ENCODE measurements at regions not wholly inside any gene's neighbourhood (a gene's known extent, or its start where the extent isn't known, plus 50 kb on each side); places are given as distances from the start of the nearest gene placed in this dataset.

DNA sequence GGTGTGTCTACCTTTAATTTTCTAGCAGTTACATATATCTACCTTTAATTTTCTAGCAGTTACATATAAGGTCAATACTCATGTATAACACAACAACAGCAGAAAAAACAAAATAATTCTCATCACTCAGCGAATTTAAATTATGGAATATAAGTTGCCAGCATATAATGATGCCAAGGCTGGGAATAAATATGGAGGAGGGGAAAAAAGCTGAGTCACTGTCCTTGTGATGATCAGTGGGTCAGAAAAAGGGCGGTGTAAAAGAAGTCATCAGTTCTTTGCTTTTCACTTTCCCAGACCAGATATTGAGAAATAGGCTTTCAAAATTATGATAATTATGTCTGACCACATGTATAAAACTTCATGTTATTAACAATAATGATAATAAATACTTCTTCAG lies 1471.7 kb downstream of the CDH8 start:
- Mint-ChIP-seq H3K27me3 (no peaks in the 10 kb centered on the region), H3K36me3 (no peaks in the 10 kb centered on the region), H3K27ac (no peak overlapping the region), H3K4me3 (no peak overlapping the region), H3K4me1 (no peaks in the 10 kb centered on the region), H3K9me3 (peaks cover 0 to 30% (median 13%) of the 10 kb centered on the region in 9 donors)
- POLR2A ChIA-PET: no interaction called here
- ATAC-seq (no peak), DNase-seq (no peak)

DNA sequence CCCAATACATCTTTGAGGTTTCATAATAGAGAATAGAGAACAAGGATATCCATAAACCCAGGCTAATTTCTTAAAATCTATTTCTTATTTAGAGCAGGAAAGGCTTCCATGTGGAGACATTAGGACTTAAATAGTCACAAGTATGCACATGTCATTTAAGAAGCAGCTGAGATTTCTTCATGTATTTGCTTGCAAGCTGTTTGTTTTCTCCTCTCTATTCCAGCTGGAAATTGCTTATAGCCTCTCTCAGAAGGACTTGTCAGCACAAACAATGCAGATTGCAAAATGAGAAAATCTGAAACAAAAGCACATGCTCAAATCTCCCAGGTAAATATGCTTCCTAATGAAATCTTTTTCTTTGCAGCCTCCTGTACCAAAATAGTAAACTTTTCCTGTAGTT lies 1473.1 kb downstream of the CDH8 start:
- H3K4me3 Mint-ChIP-seq: no peak overlapping the region
- ATAC-seq (no peak), DNase-seq (no peak)
- no peaks in the 10 kb centered on the region for H3K36me3 Mint-ChIP-seq
- H3K4me1 Mint-ChIP-seq: no peaks in the 10 kb centered on the region
- POLR2A ChIA-PET: no interaction called here
- peaks cover 3 to 32% (median 10%) of the 10 kb centered on the region in 9 donors for H3K9me3 Mint-ChIP-seq
- H3K27me3 Mint-ChIP-seq: no peaks in the 10 kb centered on the region
- H3K27ac Mint-ChIP-seq: no peak overlapping the region

DNA sequence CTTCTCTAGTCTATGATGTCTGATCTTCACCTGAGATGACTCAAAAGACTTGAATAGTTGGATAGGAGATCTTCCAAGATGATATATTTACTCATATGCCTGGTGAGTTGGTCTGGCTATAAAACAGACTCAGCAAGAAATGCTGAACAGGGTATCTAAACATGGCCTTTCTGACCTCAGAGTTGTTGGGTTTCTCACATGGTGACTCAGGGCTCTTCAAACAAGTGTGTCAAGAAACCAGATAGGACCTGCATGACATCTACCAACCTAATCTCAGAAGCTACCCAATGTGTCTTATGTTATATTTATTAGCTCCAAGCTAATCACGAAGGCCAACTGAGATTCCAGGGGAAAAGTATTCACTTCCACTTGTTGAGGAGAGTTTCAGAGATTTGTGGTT lies 1477.3 kb downstream of the CDH8 start:
- DNase-seq (no peak), ATAC-seq (no peak)
- Mint-ChIP-seq H3K4me3 (no peak overlapping the region), H3K27me3 (no peaks in the 10 kb centered on the region), H3K4me1 (no peaks in the 10 kb centered on the region), H3K9me3 (peaks cover 0 to 43% (median 15%) of the 10 kb centered on the region in 9 donors), H3K27ac (no peak overlapping the region), H3K36me3 (peaks cover 0 to 4% (median 0%) of the 10 kb centered on the region in 3 donors)
- POLR2A ChIA-PET: no interaction called here

DNA sequence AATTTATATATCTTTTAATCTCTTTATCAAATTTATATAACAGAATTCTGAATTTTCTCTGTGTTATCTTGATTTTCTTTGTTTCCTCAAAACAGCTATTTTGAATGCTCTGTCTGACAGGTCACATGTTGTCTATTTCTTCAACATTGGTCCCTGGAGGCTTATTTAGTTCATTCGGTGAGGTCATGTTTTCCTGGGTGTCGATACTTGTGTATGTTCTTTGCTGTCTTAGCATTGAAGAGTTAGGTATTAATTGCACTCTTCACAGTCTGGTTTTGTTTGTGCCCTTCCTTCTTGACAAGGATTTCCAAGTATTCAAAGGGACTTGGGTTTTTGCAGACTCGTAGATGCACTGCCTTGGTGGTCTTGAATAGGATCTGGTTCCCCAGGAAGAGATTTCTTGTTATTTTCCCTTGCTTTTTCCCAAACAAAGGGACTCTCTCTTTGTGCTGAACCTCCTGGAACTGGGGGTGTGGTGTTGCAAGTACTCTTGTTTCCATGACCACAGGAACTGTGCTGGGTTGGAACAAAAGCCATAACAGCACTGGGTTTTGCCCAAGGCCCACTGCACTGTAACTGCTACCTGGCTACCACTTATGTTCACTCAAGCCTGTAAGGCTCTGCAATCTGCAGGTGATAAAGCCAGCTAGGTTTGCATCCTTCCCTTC lies 1483.0 kb downstream of the CDH8 start:
- DNase-seq: no peak
- Mint-ChIP-seq H3K4me3 (no peak overlapping the region), H3K27ac (no peak overlapping the region), H3K4me1 (no peaks in the 10 kb centered on the region), H3K9me3 (peaks cover 7 to 60% (median 13%) of the 10 kb centered on the region in 9 donors), H3K36me3 (peaks cover 0 to 4% (median 0%) of the 10 kb centered on the region in 3 donors), H3K27me3 (no peaks in the 10 kb centered on the region)
- ATAC-seq: no peak
- POLR2A ChIA-PET: no interaction called here

DNA sequence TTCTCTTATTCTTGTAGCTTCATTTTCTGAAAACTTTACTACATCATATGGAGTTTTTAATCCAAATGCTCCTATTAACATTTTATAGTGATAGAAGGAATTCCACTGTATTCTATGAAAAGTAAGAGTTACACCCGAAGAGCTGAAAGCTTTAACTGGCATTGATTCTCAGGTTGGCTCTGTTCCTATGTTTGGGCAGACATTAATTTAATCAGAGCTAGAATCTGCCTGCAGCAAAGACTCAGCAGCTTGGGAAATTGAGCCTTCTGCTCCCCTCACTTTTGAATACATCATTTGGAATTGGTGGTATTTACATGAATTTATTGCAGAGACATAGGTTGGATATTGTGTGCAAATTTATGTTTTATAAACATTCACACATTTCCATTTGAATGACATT lies 1494.7 kb downstream of the CDH8 start:
- H3K4me1 Mint-ChIP-seq: no peaks in the 10 kb centered on the region
- H3K4me3 Mint-ChIP-seq: no peak overlapping the region
- POLR2A ChIA-PET: no interaction called here
- H3K27me3 Mint-ChIP-seq: no peaks in the 10 kb centered on the region
- no peak for DNase-seq
- no peak overlapping the region for H3K27ac Mint-ChIP-seq
- ATAC-seq: no peak
- H3K9me3 Mint-ChIP-seq: peaks cover 7 to 26% (median 14%) of the 10 kb centered on the region in 9 donors
- H3K36me3 Mint-ChIP-seq: peaks cover 0 to 6% (median 0%) of the 10 kb centered on the region in 3 donors

DNA sequence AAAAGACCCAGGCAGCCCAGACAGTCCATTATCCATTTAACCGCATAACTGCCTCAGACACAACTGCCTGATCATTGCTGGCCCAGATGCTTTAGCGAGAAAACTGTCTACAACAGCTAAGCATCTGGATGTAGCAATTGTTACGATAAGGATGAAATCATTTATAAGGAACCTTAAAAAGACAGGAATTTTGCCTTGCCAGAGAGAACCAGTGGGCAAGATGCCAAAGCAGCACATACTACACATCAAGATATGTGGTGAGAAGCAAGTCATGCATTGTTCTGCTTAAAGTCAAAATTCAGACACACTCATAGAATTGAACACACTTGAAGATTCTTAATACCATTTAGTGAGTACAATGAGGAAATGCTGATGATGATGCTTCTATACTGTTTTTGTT lies 1525.3 kb downstream of the CDH8 start:
- Mint-ChIP-seq H3K4me1 (no peaks in the 10 kb centered on the region), H3K9me3 (peaks cover 0 to 32% (median 10%) of the 10 kb centered on the region in 9 donors), H3K27ac (no peak overlapping the region), H3K36me3 (no peaks in the 10 kb centered on the region), H3K4me3 (no peak overlapping the region), H3K27me3 (no peaks in the 10 kb centered on the region)
- POLR2A ChIA-PET: no interaction called here
- DNase-seq (no peak), ATAC-seq (no peak)

DNA sequence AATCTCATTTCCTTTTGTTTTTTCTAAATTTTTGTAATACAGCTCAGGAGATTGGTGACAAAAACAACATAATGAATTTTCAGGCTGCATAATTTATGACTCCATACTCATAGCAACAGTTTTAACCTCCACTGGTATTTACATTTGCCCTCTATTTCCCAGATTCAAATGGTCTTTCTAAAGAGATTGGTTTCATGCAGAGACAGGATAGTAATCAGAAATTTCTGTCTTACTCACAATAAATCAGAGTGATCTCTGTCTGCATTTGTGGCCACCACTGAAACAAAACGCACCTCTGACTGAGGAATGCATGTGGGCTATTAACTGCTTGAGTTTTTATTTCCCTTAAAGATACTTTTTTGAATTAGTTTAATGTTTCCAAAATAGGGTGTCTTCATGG lies 1526.0 kb downstream of the CDH8 start:
- DNase-seq (no peak), ATAC-seq (no peak)
- Mint-ChIP-seq H3K4me3 (no peak overlapping the region), H3K36me3 (no peaks in the 10 kb centered on the region), H3K4me1 (no peaks in the 10 kb centered on the region), H3K27ac (no peak overlapping the region), H3K27me3 (no peaks in the 10 kb centered on the region), H3K9me3 (peaks cover 0 to 31% (median 9%) of the 10 kb centered on the region in 9 donors)
- POLR2A ChIA-PET: no interaction called here

DNA sequence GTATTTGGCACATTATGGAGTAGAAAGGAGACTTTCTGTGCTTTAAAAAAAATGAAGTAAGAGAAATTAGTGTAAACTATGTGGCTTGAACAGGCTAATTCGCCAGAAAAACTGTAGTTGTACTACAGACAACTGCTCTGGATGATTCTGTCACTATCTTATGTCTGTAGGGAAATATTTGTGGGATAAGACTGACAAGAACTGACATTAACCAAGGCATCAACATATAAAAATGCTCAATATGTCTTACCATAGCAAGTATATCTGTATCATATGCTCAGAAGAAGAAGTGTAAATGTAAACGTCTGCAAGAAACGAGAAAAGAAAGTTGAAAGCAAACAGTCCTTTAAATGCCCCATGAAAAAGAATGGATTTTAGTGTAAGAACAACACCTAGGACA lies 1545.0 kb downstream of the CDH8 start:
- Mint-ChIP-seq H3K4me1 (no peaks in the 10 kb centered on the region), H3K27ac (no peak overlapping the region), H3K36me3 (no peaks in the 10 kb centered on the region), H3K4me3 (no peak overlapping the region), H3K27me3 (no peaks in the 10 kb centered on the region), H3K9me3 (peaks cover 0 to 18% (median 4%) of the 10 kb centered on the region in 9 donors)
- POLR2A ChIA-PET: no interaction called here
- DNase-seq (no peak), ATAC-seq (no peak)

DNA sequence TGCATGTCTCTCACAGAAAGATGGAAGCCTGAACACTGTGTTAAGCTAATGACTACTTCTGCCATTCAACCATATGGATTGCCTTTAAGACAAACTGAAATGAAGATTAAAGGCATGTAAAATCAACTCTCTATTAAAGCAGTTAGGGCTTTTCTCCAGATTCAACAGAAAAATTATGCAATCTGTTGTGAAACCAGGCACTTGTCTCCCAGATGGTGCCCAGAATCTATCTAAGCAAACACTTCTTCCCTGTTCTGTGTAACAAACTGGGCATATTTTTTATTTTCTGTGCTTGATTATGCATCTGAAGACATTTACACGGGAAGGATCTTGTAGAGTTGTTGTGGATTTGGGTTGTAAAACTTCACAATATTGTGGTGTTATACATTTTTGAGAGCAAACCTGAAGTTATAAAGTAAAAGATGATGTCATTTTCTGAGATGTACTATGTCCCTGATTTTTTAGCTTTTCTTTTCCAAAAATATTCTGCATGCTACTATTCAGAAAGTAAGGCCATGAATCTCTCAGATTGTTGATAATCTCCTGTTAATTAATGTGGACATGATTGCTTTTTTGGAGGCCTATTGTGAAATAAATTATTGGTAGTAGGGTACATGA lies 1550.3 kb downstream of the CDH8 start:
- peaks cover 0 to 37% (median 7%) of the 10 kb centered on the region in 9 donors for H3K9me3 Mint-ChIP-seq
- ATAC-seq (no peak), DNase-seq (no peak)
- H3K36me3 Mint-ChIP-seq: peaks cover 0 to 3% (median 0%) of the 10 kb centered on the region in 3 donors
- POLR2A ChIA-PET: no interaction called here
- H3K4me3 Mint-ChIP-seq: no peak overlapping the region
- H3K27me3 Mint-ChIP-seq: no peaks in the 10 kb centered on the region
- H3K27ac Mint-ChIP-seq: no peak overlapping the region
- no peaks in the 10 kb centered on the region for H3K4me1 Mint-ChIP-seq

DNA sequence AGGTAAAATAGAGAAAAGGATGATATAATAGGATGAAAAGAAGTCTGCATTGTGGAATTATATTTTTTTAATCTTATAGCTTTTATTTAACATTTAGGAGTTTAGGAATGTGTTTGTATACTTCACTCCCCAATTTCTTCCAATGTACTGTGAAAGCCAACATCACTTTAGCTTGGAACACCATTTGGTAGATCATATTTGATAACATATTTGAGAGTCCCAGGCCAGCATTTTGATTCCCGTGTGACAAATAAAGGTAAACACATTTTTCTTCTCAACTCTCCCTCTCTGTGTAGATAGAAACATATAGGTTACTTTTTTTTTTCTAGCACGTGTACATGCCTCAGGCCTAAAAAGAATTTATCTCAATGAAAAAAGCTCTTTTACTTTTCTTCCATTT lies 1551.3 kb downstream of the CDH8 start:
- DNase-seq (no peak), ATAC-seq (no peak)
- POLR2A ChIA-PET: no interaction called here
- no peak overlapping the region for H3K27ac Mint-ChIP-seq
- no peaks in the 10 kb centered on the region for H3K4me1 Mint-ChIP-seq
- H3K9me3 Mint-ChIP-seq: peaks cover 0 to 43% (median 7%) of the 10 kb centered on the region in 9 donors
- H3K27me3 Mint-ChIP-seq: no peaks in the 10 kb centered on the region
- H3K4me3 Mint-ChIP-seq: no peak overlapping the region
- peaks cover 0 to 3% (median 0%) of the 10 kb centered on the region in 3 donors for H3K36me3 Mint-ChIP-seq

DNA sequence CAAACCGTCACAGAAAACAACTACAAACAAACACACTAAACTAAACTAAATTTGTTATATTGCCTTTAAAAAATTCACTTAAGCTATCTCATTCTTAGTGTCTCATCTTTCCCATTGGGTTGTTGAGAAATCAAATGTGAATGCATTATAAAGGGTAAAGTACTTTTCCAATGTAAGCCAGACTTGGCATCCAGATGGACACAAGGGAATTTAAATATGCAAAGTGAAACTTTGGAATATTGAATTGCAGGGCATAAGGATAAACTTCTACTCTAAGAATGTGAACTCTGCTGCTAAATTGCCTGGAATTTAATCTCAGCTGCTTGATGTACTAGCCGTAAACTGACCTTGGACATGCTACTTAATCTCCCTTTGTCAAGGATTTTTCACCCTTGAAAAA lies 1554.6 kb downstream of the CDH8 start:
- Mint-ChIP-seq H3K27me3 (no peaks in the 10 kb centered on the region), H3K36me3 (peaks cover 0 to 3% (median 0%) of the 10 kb centered on the region in 3 donors), H3K4me1 (no peaks in the 10 kb centered on the region), H3K9me3 (peaks cover 0 to 44% (median 10%) of the 10 kb centered on the region in 9 donors), H3K27ac (no peak overlapping the region), H3K4me3 (no peak overlapping the region)
- POLR2A ChIA-PET: no interaction called here
- DNase-seq (no peak), ATAC-seq (no peak)

DNA sequence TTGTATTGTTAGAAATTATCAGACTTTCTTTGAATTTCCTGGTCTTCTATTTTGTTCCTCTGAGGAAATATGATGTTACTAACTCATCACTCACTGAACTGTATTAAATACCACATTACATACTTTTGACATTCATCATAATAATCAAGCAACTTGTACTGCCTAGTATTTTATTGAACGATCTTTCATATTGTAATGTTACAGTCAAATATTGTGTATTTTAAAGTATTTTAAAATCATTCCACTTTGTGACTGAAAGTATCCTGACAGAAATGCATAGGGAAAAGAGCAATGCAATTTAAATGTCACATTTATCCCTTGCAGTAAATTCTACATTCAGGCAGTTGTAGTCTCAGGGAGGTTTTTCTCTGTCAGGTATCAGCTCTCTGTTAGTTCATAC lies 1557.4 kb downstream of the CDH8 start:
- Mint-ChIP-seq H3K27me3 (no peaks in the 10 kb centered on the region), H3K36me3 (peaks cover 0 to 3% (median 0%) of the 10 kb centered on the region in 3 donors), H3K27ac (no peak overlapping the region), H3K4me1 (no peaks in the 10 kb centered on the region), H3K9me3 (peaks cover 0 to 23% (median 8%) of the 10 kb centered on the region in 9 donors), H3K4me3 (no peak overlapping the region)
- POLR2A ChIA-PET: no interaction called here
- DNase-seq (no peak), ATAC-seq (no peak)

DNA sequence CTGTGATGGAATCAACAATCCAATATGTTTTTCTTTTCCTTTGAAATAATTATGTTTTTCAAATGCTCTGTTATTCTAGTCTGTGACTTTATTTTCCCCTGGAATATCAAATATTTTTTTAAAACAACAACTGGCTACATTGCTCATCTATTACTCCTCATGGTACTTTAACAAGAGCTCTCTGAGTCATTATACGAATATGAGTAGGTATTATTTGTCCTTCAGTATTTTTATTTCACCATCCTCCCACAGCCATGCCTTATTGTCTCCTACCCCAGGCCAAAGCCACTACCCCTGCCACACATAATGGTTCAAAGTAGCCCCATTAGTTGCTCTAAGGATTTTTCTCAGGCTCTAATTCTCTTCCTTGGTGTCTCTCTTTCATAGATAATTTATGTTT lies 1572.3 kb downstream of the CDH8 start:
- Mint-ChIP-seq H3K4me3 (no peak overlapping the region), H3K27ac (no peak overlapping the region), H3K27me3 (no peaks in the 10 kb centered on the region), H3K4me1 (no peaks in the 10 kb centered on the region), H3K36me3 (peaks cover 0 to 4% (median 0%) of the 10 kb centered on the region in 3 donors), H3K9me3 (peaks cover 9 to 42% (median 14%) of the 10 kb centered on the region in 9 donors)
- ATAC-seq: no peak
- POLR2A ChIA-PET: no interaction called here
- DNase-seq: no peak

DNA sequence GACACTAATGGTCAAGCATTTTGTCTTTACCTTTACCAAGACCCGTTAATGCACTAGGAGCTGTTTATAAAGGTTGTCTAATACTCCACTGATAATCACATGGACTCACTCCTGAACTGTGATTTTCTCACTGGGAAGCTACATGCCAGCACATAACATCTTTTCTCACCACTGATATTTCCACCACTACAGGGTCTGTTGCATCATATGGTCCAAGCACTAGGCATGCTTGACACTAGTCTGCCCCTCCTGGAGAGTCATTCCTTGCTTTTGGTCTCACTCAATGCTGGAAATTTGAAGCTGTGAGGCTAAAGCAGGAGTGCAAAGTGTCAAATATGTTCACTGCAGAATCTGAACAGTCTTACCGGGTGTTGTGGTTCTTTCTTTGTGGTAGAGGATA lies 1576.8 kb downstream of the CDH8 start:
- no peak overlapping the region for H3K4me3 Mint-ChIP-seq
- H3K27ac Mint-ChIP-seq: peak overlapping the region in 1 of 10 donors; percentile 85
- H3K4me1 Mint-ChIP-seq: no peaks in the 10 kb centered on the region
- ATAC-seq (no peak), DNase-seq (no peak)
- POLR2A ChIA-PET: no interaction called here
- H3K27me3 Mint-ChIP-seq: no peaks in the 10 kb centered on the region
- H3K9me3 Mint-ChIP-seq: peaks cover 0 to 28% (median 14%) of the 10 kb centered on the region in 9 donors
- H3K36me3 Mint-ChIP-seq: peaks cover 0 to 3% (median 0%) of the 10 kb centered on the region in 3 donors

Data from naive thymus-derived CD8-positive, alpha-beta T cell (primary cell).